T-helper 2 cell (primary cell): ENCODE measurements at regions not wholly inside any gene's neighbourhood (a gene's known extent, or its start where the extent isn't known, plus 50 kb on each side); places are given as distances from the start of the nearest gene placed in this dataset.

Source experiments
- DNase-seq, 5 experiments: peaks; one replicate each; pipeline versions ENCODE4 v3.0.0 to v3.0.0-alpha.2; 2012 to 2022

- no peak for DNase-seq
Measured at GRCh38 chr12:115638733-115639647, 638.5 kb downstream of the MED13L start.

DNA sequence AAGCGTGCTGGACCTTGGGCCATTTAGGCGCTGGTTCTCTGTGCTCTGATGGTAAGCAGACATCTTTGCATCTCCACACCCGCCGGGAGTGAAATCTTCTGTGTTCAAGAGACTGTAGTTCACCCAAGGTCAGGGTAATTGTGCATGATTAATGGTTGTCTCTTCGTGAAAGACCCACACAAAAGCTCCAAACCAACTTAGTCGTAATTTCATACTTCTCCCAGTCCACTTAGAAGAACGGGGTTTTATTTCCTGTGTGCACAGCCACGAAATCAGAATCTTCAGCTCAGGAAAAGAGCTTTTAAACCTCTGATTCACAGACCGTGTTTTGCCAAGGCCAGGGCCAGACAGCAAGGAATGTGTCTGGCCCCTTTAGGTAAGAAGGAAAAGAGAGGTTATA lies 640.9 kb downstream of the MED13L start:
- DNase-seq = no peak

- DNase-seq = no peak
Measured at GRCh38 chr12:115632308-115632707, 645.2 kb downstream of the MED13L start.

- DNase-seq = no peak
Measured at GRCh38 chr12:115630136-115630535, 647.4 kb downstream of the MED13L start.

DNA sequence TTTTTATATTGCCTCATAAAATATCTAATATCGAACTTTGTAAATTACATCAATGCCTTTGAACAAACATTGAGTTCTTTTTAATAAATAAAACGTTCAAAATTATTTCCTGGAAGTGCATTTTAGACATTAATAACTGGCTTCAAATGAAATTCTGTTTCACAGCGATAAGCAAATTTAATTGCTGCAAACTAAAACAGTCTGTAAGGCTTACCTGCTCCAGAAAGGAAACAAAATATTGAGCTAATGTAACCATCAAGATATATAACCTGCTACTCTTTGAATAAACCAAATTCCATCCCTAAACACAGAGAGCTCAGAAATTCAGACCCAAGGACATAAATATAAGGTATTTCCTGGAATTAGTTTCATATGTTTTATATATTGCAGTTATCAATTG lies 651.3 kb downstream of the MED13L start:
- no peak for DNase-seq

DNA sequence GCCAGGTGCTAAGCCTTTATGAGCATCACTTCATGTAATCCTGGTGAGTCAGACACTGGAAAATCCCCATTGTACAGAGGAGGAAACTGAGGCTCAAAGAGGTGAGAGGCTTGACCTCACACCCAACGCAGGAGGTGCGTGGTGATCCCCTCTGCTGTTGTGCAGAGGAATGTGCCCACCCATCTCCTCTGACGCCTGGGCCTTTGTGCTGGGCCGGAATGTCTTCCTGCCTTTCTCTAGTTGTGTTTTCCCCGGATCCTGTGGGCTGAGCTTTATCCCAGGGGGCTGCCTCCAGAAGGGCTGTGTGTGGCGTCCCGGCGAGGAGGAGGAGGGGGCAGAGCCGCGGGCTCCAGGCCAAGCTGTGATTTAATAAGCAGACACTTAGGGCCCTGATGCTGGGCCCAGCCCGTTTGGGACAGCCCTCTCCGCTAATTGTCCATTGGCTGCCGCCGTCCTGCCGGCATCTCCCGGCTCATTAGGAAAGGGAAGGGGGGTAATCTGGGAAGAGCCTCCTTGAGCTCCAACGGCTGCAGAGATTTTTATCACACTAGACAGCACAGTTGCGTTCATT lies 653.6 kb downstream of the MED13L start:
- DNase-seq = no peak

DNA sequence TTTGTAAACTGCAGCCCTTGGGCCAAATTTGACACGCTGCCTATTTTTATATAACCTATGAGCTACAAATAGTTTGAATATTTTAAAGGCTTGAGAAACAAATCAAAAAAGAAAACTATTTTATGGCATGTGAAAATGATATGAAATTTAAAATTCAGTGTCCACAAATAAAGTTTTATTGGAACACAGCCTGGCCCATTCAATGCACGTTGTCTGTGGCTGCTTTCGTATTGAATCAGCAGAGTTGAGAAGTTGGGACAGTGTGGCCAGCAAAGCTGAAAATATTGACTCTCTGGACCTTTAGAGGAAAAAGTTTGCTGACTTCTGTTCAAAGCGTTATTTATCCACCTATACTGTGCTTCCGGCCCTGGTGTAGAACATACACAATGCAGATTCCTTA lies 654.2 kb downstream of the MED13L start:
- no peak for DNase-seq

- no peak for DNase-seq
Measured at GRCh38 chr12:115620816-115621215, 656.7 kb downstream of the MED13L start.

GRCh38 chr12:115619889-115620288 lies 657.6 kb downstream of the MED13L start:
- DNase-seq = no peak

DNA sequence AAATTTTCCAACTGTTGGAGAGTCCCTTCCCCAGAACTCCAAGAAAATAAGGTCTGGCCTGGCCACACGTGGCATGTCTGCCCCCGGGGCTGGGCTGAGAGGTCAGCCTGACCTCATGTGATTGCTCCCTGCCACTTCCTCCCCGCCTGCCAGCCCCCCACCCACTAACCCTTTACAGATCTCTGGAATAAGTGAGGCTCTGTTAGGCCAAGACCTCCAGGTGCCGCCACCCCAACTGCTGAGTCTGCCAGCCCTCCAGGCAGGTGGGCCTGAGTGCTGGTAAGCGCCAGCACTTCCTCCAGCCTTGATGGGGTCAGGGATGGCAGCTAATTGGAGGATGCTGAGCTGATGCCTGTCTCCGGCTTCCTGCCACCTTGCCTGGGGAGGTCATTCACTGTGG lies 658.4 kb downstream of the MED13L start:
- DNase-seq = no peak

- no peak for DNase-seq
Measured at GRCh38 chr12:115618105-115618504, 659.4 kb downstream of the MED13L start.

DNA sequence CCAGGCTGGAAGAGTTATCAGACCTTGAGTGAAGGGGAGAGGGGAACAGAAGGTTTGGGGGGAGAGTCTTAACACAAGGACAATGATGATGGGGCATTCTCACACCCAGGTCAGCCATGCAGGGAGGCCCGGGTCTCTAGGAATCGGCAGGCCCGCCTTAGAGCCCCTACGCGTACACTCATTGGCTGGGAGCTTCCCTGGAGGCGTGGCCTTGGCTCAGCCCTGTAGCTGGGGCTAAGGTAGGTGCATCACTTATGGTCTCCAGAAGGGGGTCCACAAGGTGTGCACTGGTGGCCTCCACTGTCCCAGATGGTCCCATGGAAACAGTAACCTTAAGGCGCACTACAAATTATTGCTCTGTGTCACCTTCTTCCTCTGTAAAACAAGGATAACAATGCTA lies 660.1 kb downstream of the MED13L start:
- DNase-seq = no peak

- no peak for DNase-seq
Measured at GRCh38 chr12:115611477-115611876, 666.0 kb downstream of the MED13L start.

GRCh38 chr12:115609347-115609746 lies 668.1 kb downstream of the MED13L start:
- DNase-seq = no peak

DNA sequence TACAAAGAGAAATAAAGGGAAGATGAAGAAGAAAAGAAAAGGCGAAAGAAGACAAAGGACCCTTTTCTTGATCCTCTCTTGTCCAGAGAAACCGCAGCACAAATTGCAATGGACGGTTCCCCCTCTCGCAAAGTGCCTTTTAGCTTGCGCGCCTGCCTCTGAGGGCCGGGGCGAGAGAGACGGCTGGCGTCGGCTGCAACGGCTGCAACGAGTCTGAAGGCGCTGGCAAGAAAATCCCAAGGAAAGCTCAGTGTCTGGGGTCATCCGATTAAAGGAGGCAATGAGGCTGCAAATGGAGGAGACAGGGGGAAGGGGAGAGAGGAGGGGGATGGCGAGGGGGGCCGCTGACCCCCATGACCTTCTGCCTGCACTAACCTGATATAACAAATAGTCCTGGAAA lies 671.5 kb downstream of the MED13L start:
- no peak for DNase-seq

DNA sequence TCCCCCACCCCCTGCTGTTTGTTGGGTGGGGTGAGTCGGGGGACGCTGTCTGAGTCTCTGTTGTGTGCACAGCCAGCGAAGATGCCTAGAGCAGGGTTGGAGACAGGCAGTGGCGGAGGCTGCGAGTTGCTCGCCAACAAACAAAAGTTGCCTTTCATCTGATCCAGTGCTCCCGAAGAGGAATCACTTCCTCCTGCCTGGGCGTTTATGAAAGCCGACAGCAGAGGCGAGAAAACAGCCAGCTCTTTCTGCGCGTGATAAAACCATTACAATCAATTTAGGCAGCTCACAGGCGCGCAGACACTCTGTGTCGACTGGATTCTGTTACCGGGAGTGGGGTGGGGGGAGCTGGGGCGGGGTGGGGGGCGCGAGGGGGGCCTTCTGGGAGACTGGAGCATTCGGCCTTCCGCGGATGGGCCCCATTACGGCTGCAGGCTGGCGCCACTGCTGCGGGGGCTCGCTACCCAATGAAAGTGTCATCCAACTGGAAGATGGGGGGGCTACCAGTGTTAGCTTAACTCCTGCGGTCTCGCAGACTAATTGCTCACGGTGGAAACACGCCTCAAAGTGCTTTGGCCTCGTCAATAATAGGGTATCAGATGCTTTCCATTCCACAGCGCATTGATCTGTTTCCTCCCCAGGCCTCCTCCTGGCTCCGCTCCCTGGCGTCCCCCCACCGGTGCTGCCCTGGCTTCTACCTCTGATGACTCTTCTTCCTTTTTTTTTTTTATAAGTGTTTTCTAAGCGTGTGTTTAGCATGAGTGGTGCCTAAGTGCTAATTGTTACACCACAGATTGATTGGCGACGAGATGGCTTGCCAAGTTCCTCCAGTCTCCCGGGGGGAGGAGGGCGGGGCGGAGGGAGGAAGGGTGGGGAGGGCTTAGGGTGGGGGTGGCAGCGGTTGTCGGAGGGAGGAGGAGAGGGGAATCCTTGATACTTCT lies 678.4 kb downstream of the MED13L start:
- DNase-seq = no peak

DNA sequence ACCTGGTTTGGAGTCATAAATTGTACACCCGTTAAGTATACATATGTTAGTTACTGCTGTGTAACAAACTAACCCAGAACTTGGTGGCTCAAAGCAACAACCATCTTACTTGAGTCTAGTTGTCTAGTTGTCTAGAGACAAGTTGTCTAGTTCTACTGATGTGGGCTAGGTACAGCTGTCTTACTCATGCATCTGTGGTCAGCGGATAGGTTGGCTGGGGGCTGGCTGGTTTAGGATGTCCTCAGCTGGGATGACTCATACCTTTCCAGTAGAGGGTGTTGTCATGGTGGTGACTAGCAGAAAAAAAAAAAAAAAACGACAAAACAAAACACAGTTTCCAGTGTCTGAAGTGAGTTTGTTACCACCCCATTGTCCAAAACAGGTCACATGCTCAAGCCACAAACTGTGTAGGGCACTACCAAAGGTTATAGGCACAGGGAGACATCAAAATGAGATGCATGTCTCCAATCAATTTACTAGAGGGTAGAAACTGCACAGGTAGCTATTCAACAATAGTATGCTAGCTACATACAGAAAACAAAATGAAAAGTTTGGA lies 680.3 kb downstream of the MED13L start:
- peak in 1 of 5 experiments; percentile 4 for DNase-seq

GRCh38 chr12:115588131-115588530 lies 689.4 kb downstream of the MED13L start:
- no peak for DNase-seq

DNA sequence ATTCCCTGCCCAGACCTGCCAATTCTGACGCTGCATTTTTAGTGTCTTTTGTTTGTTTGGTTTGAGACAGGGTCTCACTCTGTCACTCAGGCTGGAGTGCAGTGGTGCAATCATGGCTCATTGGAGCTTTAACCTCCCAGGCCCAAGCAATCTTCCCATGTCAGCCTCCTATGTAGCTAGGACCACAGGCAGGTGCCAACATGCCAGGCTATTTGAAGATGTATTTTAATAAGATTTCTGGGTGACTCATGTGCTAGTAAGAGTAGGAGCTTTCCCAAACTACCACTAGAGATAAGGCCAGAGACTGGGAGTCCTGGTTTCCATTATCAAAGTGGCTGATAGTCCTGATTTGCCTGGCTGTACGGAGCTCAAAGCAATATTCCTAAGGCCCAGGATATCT lies 693.3 kb downstream of the MED13L start:
- no peak for DNase-seq

GRCh38 chr12:115583591-115583990 lies 693.9 kb downstream of the MED13L start:
- DNase-seq = no peak

GRCh38 chr12:115577401-115577800 lies 700.1 kb downstream of the MED13L start:
- DNase-seq = no peak

DNA sequence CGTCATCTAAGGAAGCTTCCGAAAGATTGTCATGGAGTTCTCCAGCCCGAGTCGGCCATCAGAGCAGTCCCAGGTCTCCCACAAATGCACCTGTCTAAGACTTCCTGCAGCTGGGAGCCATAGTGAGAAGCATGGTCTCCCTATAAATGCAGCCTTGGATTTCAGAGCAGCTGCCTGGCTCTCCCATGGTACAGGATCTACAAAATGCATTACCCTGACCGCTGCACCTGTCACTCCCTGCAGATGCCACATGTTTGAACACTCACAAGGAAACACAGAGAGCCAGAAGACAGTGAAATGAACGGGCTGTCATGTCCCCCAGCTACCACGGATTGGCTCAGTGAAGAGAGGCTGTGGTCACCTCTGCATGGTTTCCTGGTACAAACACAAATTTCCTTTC lies 702.7 kb downstream of the MED13L start:
- DNase-seq = no peak

DNA sequence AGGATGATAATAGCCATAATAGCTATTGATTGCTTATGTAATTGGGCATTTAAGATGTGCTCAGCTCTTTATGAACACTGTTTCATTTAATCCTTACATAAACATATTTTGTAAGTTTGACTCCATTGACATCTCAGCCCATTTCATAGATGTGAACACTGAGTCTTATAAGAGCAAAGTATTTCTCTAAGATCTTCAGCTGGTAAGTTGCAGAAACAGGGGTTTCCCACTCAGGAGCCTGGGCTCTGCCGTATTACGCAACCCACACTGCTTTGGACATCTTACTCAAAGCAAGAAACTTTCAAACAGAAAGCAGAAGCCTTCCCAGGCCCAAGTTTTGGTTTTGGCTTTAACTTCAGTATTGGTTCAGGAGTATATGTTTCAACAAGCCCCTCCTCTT lies 705.1 kb downstream of the MED13L start:
- no peak for DNase-seq
